Heart right ventricle (tissue), 16 donors: ENCODE measurements at regions not wholly inside any gene's neighbourhood (a gene's known extent, or its start where the extent isn't known, plus 50 kb on each side); places are given as distances from the start of the nearest gene placed in this dataset.

Experiments
- ATAC-seq, 8 donors: fragments of 200-7000 bp; cut with Tn5 transposase; one replicate each; pipeline ENCODE4 v1.9.1; 2020; ENCODE audit warnings: mild to moderate bottlenecking in 8 of 8, moderate library complexity in 8 of 8, moderate number of reproducible peaks in 1 of 8
- DNase-seq, 2 donors: peaks; one replicate each; pipeline ENCODE4 v3.0.0-alpha.2; 2020
- H3K27ac ChIP-seq, 10 donors: fragments of 200-600 bp; sonication (generic) in 2 of 10; one replicate each; pipeline versions ENCODE4 v1.5.0 to v1.8.0; 2020 to 2022; ENCODE audit warnings: mild to moderate bottlenecking in 3 of 10
- H3K27me3 ChIP-seq, 7 donors: fragments of 200-600 bp; one replicate each; pipeline ENCODE4 v1.8.0; 2021 to 2022; ENCODE audit warnings: mild to moderate bottlenecking in 2 of 7
- H3K36me3 ChIP-seq, 9 donors: fragments of 200-600 bp; sonication (generic) in 1 of 9; one replicate each; pipeline versions ENCODE4 v1.5.0 to v1.8.0; 2020 to 2022; ENCODE audit warnings: mild to moderate bottlenecking in 2 of 9
- H3K4me1 ChIP-seq, 9 donors: fragments of 200-600 bp; sonication (generic) in 1 of 9; one replicate each; pipeline versions ENCODE4 v1.5.0 to v1.8.0; 2020 to 2022; ENCODE audit warnings: mild to moderate bottlenecking in 4 of 9
- H3K4me3 ChIP-seq, 10 donors: fragments of 200-600 bp; sonication (generic) in 2 of 10; one replicate each; pipeline versions ENCODE4 v1.5.0 to v1.8.0; 2020 to 2022; ENCODE audit warnings: mild to moderate bottlenecking in 7 of 10, moderate library complexity in 2 of 10
- H3K9me3 ChIP-seq, 11 donors: fragments of 200-600 bp in 10 of 11; sonication (generic) in 2 of 11; one replicate each; pipeline versions ENCODE4 v1.5.0 to v1.8.0; 2013 to 2022; ENCODE audit warnings: mild to moderate bottlenecking in 2 of 11, control low read depth in 1 of 11, moderate library complexity in 1 of 11
- CTCF ChIP-seq, 9 donors: fragments of 200-600 bp; sonication (generic) in 2 of 9; IDR thresholded peaks; one replicate each; pipeline versions ENCODE4 v1.5.0 to v1.8.0; 2021 to 2022; ENCODE audit warnings: antibody characterized with exemption in 9 of 9, mild to moderate bottlenecking in 5 of 9, moderate library complexity in 1 of 9
- WGBS, 2 donors: extraction: QIAGEN DNeasy Blood & Tissue Kit; methylation state at CpG; one replicate each; pipeline ENCODE4 v1.1.7; 2013; ENCODE audit warnings: inconsistent platforms in 1 of 2; 5-methylcytosine and 5-hydroxymethylcytosine counted together
- intact Hi-C, 10 donors: fragments of 100-400 bp; cut with DNase I; formaldehyde crosslinking; loops; one replicate each; pipeline versions ENCODE4 v1.11.1 to v1.14.2; 2022
- donor health status: Arrhythmogenic right ventricular cardiomyopathy.
- donor health status: ischemic (EF 13 %, LVEDD 7.1; RV severe dilation, severe dysfunction).
- donor health status: healthy with polysubstance abuse.
- donor health status: DM: no; HTN: yes; CAD: no.
- donor health status: DM: no; HTN: no; CAD: no.
- donor health status: ischemic (EF 25% LVEDD 6.9; RV normal size, moderate dysfunction).
- donor health status: ischemic (EF 25% LVEDD 5.7; RV mildly dilated, moderate dysfunction).
- donor health status: healthy.
- donor health status: DM: yes; HTN: yes; CAD: no.
- donor health status: Ischemic cardiomyopathy.
- donor health status: ischemic (EF 35%, LVEDD 5.7; RV mildly dilated, moderate dysfunction).
- donor health status: nonischemic (EF 11% LVEDD 7.7; RV severe dilation, severe dysfunction).
- donor health status: DM: yes; HTN: yes; CAD: no.
- donor health status: PGD.
- donor health status: ischemic (EF 29% LVEDD 5.4; RV normal size, mild dysfunction).
- donor health status: nonischemic (EF 23%, LVEDD 6.1; RV moderate dilation, normal function).

- 68 to 69% methylated on average over 23 of the region's 23 CpGs for WGBS, 2 donors
- Histone ChIP-seq H3K27ac (no peak overlapping the region), H3K36me3 (no peaks in the 10 kb centered on the region), H3K4me1 (no peaks in the 10 kb centered on the region), H3K9me3 (peaks cover 0 to 6% (median 0%) of the 10 kb centered on the region in 11 donors), H3K4me3 (no peak overlapping the region), H3K27me3 (peaks cover 0 to 66% (median 35%) of the 10 kb centered on the region in 7 donors)
- DNase-seq (no peak), ATAC-seq (no peak)
- TF ChIP-seq CTCF (IDR thresholded peaks at IDR 0.05) = no peak
- intact Hi-C loops = no loop called here
Observed at GRCh38 chr17:79438546-79439334, 172.1 kb downstream of the RBFOX3 start.

- TF ChIP-seq CTCF (IDR thresholded peaks at IDR 0.05) = no peak
Observed at GRCh38 chr17:79438058-79438457, 172.8 kb downstream of the RBFOX3 start.

GRCh38 chr17:79437081-79437480 is 173.8 kb downstream of the RBFOX3 start:
- TF ChIP-seq CTCF (IDR thresholded peaks at IDR 0.05) = no peak
- no peaks in the 10 kb centered on the region for H3K4me1 ChIP-seq
- H3K27me3 ChIP-seq = peaks cover 0 to 73% (median 50%) of the 10 kb centered on the region in 7 donors
- peaks cover 0 to 6% (median 0%) of the 10 kb centered on the region in 11 donors for H3K9me3 ChIP-seq
- no peak overlapping the region for H3K27ac ChIP-seq
- H3K36me3 ChIP-seq = no peaks in the 10 kb centered on the region
- no peak for DNase-seq
- no peak for ATAC-seq
- H3K4me3 ChIP-seq = no peak overlapping the region
- intact Hi-C loops = no loop called here
- 71 to 72% methylated on average over 11 of the region's 11 CpGs for WGBS, 2 donors

More at GRCh38 chr17:79438058-79438457, 172.8 kb downstream of the RBFOX3 start:
- no peak for DNase-seq
- no peak for ATAC-seq
- peaks cover 0 to 68% (median 40%) of the 10 kb centered on the region in 7 donors for H3K27me3 ChIP-seq
- 54 to 59% methylated on average over 4 of the region's 4 CpGs for WGBS, 2 donors
- intact Hi-C loops = no loop called here
- peaks cover 0 to 6% (median 0%) of the 10 kb centered on the region in 11 donors for H3K9me3 ChIP-seq
- no peaks in the 10 kb centered on the region for H3K36me3 ChIP-seq
- no peak overlapping the region for H3K4me3 ChIP-seq
- no peak overlapping the region for H3K27ac ChIP-seq
- H3K4me1 ChIP-seq = no peaks in the 10 kb centered on the region

GRCh38 chr17:79435962-79436361 is 174.9 kb downstream of the RBFOX3 start:
- Histone ChIP-seq H3K27ac (no peak overlapping the region), H3K9me3 (peaks cover 0 to 6% (median 0%) of the 10 kb centered on the region in 11 donors), H3K4me3 (no peak overlapping the region), H3K4me1 (no peaks in the 10 kb centered on the region), H3K27me3 (peaks cover 0 to 73% (median 52%) of the 10 kb centered on the region in 7 donors), H3K36me3 (no peaks in the 10 kb centered on the region)
- intact Hi-C loops = no loop called here
- DNase-seq (no peak), ATAC-seq (no peak)
- no peak for TF ChIP-seq CTCF (IDR thresholded peaks at IDR 0.05)
- 77 to 80% methylated on average over 8 of the region's 8 CpGs for WGBS, 2 donors
